PC-3 (cell line): ENCODE measurements at regions not wholly inside any gene's neighbourhood (a gene's known extent, or its start where the extent isn't known, plus 50 kb on each side); places are given as distances from the start of the nearest gene placed in this dataset.

Experiments used
- ATAC-seq: fragments of 200-7000 bp; cut with Tn5 transposase; 2 replicates; pipeline ENCODE4 v1.9.1; 2020; ENCODE audit warnings: mild to moderate bottlenecking, moderate library complexity
- BruUV-seq: library from RNA; stranded (reverse); fragments of 400-500 nt; replicated peaks from 2 replicates; lab custom pipeline; 2021; lab: Mats Ljungman, UMichigan
- CTCF ChIA-PET: fragments of 300-600 bp; sonication (Branson Sonifier 250); formaldehyde crosslinking; loops from one replicate; lab custom pipeline; 2022; ENCODE audit warnings: antibody characterized with exemption; lab: Charles Lee
- POLR2A ChIA-PET: fragments of 300-600 bp; sonication (Branson Sonifier 250); formaldehyde crosslinking; loops from one replicate; lab custom pipeline; 2022; ENCODE audit warnings: antibody characterized with exemption; ENCODE audit not compliant: unreplicated experiment; lab: Charles Lee
- DNase-seq: peaks from one replicate; pipeline ENCODE4 v3.0.0-alpha.2; 2015
- H2AFZ ChIP-seq: fragments of 300-600 bp; sonication (generic); 2 replicates; pipeline ENCODE4 v1.6.0; 2016; ENCODE audit warnings: antibody characterized with exemption, low read length
- H3F3A ChIP-seq: fragments of 300-600 bp; sonication (generic); one replicate; pipeline ENCODE4 v1.6.0; 2017; ENCODE audit warnings: antibody characterized with exemption, low read length, control low read depth, mild to moderate bottlenecking; ENCODE audit not compliant: unreplicated experiment
- H3K27ac ChIP-seq: fragments of 300-600 bp; sonication (generic); 2 replicates; pipeline ENCODE4 v1.5.1; 2016; ENCODE audit warnings: mild to moderate bottlenecking, low read length
- H3K27me3 ChIP-seq: fragments of 300-600 bp; sonication (generic); 2 replicates; pipeline ENCODE4 v1.6.1; 2016; ENCODE audit warnings: low read length, mixed read lengths
- H3K36me3 ChIP-seq: fragments of 300-600 bp; sonication (generic); 2 replicates; pipeline ENCODE4 v1.6.1; 2016; ENCODE audit warnings: low read depth, mixed run types, low read length, mixed read lengths
- H3K4me1 ChIP-seq: fragments of 300-600 bp; sonication (generic); 2 replicates; pipeline ENCODE4 v1.5.1; 2016; ENCODE audit warnings: low read length; ENCODE audit not compliant: insufficient read depth
- H3K4me2 ChIP-seq: fragments of 300-600 bp; sonication (generic); 2 replicates; pipeline ENCODE4 v1.6.0; 2016; ENCODE audit warnings: low read length
- H3K4me3 ChIP-seq: fragments of 300-600 bp; sonication (generic); 2 replicates; pipeline ENCODE4 v1.5.1; 2016; ENCODE audit warnings: mild to moderate bottlenecking, low read length, mixed read lengths
- H3K79me2 ChIP-seq: fragments of 300-600 bp; sonication (generic); 2 replicates; pipeline ENCODE4 v1.6.1; 2017; ENCODE audit warnings: low read length, mixed read lengths
- H3K9ac ChIP-seq: fragments of 300-600 bp; sonication (generic); 2 replicates; pipeline ENCODE4 v1.6.0; 2016; ENCODE audit warnings: mild to moderate bottlenecking, low read length
- H3K9me2 ChIP-seq: fragments of 300-600 bp; sonication (generic); replicated peaks from 2 replicates; pipeline ENCODE4 v1.6.1; 2016; ENCODE audit warnings: mixed run types, low read length, mixed read lengths
- H3K9me3 ChIP-seq: fragments of 300-600 bp; sonication (generic); 2 replicates; pipeline ENCODE4 v1.6.1; 2016; ENCODE audit warnings: low read length, mixed read lengths
- H4K20me1 ChIP-seq: fragments of 300-600 bp; sonication (generic); 2 replicates; pipeline ENCODE4 v1.6.1; 2016; ENCODE audit warnings: low read length, mixed read lengths
- CTCF ChIP-seq: fragments of 300-600 bp; sonication (generic); conservative IDR thresholded peaks from 2 replicates; pipeline ENCODE4 v1.5.1; 2017; ENCODE audit warnings: antibody characterized with exemption, low read depth, mild to moderate bottlenecking, low read length
- EZH2 ChIP-seq: fragments of 300-600 bp; sonication (generic); IDR thresholded peaks from one replicate; pipeline ENCODE4 v1.6.1; 2017; ENCODE audit warnings: antibody characterized with exemption, mild to moderate bottlenecking, low read length; ENCODE audit not compliant: unreplicated experiment
- EZH2phosphoT487 ChIP-seq: fragments of 300-600 bp; sonication (generic); IDR thresholded peaks from 2 replicates; pipeline ENCODE4 v1.6.1; 2018; ENCODE audit warnings: mild to moderate bottlenecking, antibody characterized with exemption, low read length, borderline replicate concordance
- intact Hi-C: fragments of 100-400 bp; cut with micrococcal nuclease; formaldehyde crosslinking; loops from 2 replicates; pipeline ENCODE4 v1.9.0; 2023

GRCh38 chr6:40968620-40969164, 70.3 kb downstream of the UNC5CL start:
- no peaks in the 10 kb centered on the region for H3K27me3 ChIP-seq
- H4K20me1 ChIP-seq = no peaks in the 10 kb centered on the region
- H3K4me3 ChIP-seq = no peak overlapping the region
- H2AFZ ChIP-seq = no peak overlapping the region
- no peaks in the 10 kb centered on the region for H3K4me1 ChIP-seq
- no peaks in the 10 kb centered on the region for H3K9me2 ChIP-seq
- ChIA-PET CTCF (no interaction called here), POLR2A (no interaction called here)
- intact Hi-C loops = no loop called here
- H3K79me2 ChIP-seq = no peaks in the 10 kb centered on the region
- ATAC-seq (no peak), DNase-seq (no peak)
- no peak overlapping the region for H3K9ac ChIP-seq
- no peak overlapping the region for H3K4me2 ChIP-seq
- H3K27ac ChIP-seq = no peak overlapping the region
- no peaks in the 10 kb centered on the region for H3K9me3 ChIP-seq
- no peaks in the 10 kb centered on the region for H3K36me3 ChIP-seq
- no peaks in the 10 kb centered on the region for H3F3A ChIP-seq
- no peak for TF ChIP-seq EZH2phosphoT487
- no peak for TF ChIP-seq CTCF
- TF ChIP-seq EZH2 = no peak
- BruUV-seq = no TSS peak

GRCh38 chr6:40966860-40967259, 72.2 kb downstream of the UNC5CL start:
- Histone ChIP-seq H3K4me2 (no peak overlapping the region), H2AFZ (no peak overlapping the region), H3K9me2 (no peaks in the 10 kb centered on the region), H3K9me3 (no peaks in the 10 kb centered on the region), H3K9ac (no peak overlapping the region), H3K79me2 (no peaks in the 10 kb centered on the region), H3K27me3 (no peaks in the 10 kb centered on the region), H3K4me1 (peaks cover 10% of the 10 kb centered on the region), H3K36me3 (no peaks in the 10 kb centered on the region), H3K27ac (no peak overlapping the region), H4K20me1 (no peaks in the 10 kb centered on the region), H3F3A (no peaks in the 10 kb centered on the region), H3K4me3 (no peak overlapping the region)
- DNase-seq (no peak), ATAC-seq (no peak)
- no TSS peak for BruUV-seq
- ChIA-PET CTCF (interaction anchor here (0.7 kb wide), 1 partner anchor 28 kb away, joined by 3 read pairs; no protein-coding TSS in a partner anchor), POLR2A (no interaction called here)
- TF ChIP-seq EZH2 (no peak), EZH2phosphoT487 (no peak), CTCF (no peak)
- intact Hi-C loops = no loop called here

- DNase-seq = no peak
- TF ChIP-seq EZH2 = no peak
- no peak for TF ChIP-seq EZH2phosphoT487
- TF ChIP-seq CTCF = no peak
- H3K4me3 ChIP-seq = no peak overlapping the region
These were observed 74.0 kb downstream of the UNC5CL start for GRCh38 chr6:40965046-40965445.

More at GRCh38 chr6:40965046-40965445, 74.0 kb downstream of the UNC5CL start:
- H3F3A ChIP-seq = no peaks in the 10 kb centered on the region
- intact Hi-C loops = no loop called here
- no peak overlapping the region for H3K27ac ChIP-seq
- H3K9me2 ChIP-seq = no peaks in the 10 kb centered on the region
- H4K20me1 ChIP-seq = no peaks in the 10 kb centered on the region
- H3K79me2 ChIP-seq = no peaks in the 10 kb centered on the region
- no peaks in the 10 kb centered on the region for H3K27me3 ChIP-seq
- H3K9ac ChIP-seq = no peak overlapping the region
- BruUV-seq = no TSS peak
- POLR2A ChIA-PET = no interaction called here
- peaks cover 26% of the 10 kb centered on the region for H3K4me1 ChIP-seq
- H3K4me2 ChIP-seq = no peak overlapping the region
- no peak overlapping the region for H2AFZ ChIP-seq
- H3K9me3 ChIP-seq = no peaks in the 10 kb centered on the region
- H3K36me3 ChIP-seq = no peaks in the 10 kb centered on the region
- CTCF ChIA-PET = no interaction called here
- no peak for ATAC-seq
